Prostate gland (tissue), 2 donors: ENCODE measurements at regions not wholly inside any gene's neighbourhood (a gene's known extent, or its start where the extent isn't known, plus 50 kb on each side); places are given as distances from the start of the nearest gene placed in this dataset.

Experiments
- POLR2A ChIP-seq: fragments of 450-650 bp; IDR thresholded peaks from one replicate; pipeline ENCODE4 v1.6.1; 2016; ENCODE audit warnings: antibody characterized with exemption, mild to moderate bottlenecking
- POLR2AphosphoS5 ChIP-seq: sonication (generic); formaldehyde crosslinking; IDR thresholded peaks from one replicate; pipeline ENCODE4 v1.6.1; 2017; ENCODE audit warnings: antibody characterized with exemption
- TF ChIP-seq, protein P1 (sequence below), 4 experiments: fragments of 200-600 bp in 2 of 4; fragments of 450-650 bp in 2 of 4; sonication (generic) in 2 of 4; IDR thresholded peaks; 1 replicate in 3 of 4; 2 replicates in 1 of 4; pipeline ENCODE4 v1.5.1; 2016 to 2019; ENCODE audit warnings: antibody characterized with exemption in 4 of 4, mild to moderate bottlenecking in 2 of 4, moderate library complexity in 2 of 4

DNA sequence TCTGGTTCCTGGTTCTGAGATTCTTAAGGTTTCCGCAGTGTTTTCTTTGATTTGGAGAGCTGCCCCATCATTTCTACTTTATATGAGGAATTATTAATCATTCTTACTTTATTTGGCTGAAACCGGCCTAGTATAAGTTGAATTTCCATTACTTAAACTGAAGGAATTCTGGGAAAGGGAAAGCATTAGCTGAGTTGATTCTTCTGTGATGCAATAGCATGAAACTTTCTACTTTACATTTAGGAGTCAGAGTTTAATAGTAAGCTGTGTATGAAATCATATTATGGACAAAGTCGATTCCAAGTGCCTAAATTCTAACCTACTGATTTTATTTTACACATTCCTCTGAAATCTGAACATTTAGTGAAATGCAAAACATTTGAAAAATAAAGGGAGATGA is 1269.7 kb upstream of the ZEB2 start:
- no peak for TF ChIP-seq POLR2A
- TF ChIP-seq, protein P1, sequence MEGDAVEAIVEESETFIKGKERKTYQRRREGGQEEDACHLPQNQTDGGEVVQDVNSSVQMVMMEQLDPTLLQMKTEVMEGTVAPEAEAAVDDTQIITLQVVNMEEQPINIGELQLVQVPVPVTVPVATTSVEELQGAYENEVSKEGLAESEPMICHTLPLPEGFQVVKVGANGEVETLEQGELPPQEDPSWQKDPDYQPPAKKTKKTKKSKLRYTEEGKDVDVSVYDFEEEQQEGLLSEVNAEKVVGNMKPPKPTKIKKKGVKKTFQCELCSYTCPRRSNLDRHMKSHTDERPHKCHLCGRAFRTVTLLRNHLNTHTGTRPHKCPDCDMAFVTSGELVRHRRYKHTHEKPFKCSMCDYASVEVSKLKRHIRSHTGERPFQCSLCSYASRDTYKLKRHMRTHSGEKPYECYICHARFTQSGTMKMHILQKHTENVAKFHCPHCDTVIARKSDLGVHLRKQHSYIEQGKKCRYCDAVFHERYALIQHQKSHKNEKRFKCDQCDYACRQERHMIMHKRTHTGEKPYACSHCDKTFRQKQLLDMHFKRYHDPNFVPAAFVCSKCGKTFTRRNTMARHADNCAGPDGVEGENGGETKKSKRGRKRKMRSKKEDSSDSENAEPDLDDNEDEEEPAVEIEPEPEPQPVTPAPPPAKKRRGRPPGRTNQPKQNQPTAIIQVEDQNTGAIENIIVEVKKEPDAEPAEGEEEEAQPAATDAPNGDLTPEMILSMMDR (IDR thresholded peaks at IDR 0.05): no peak
- TF ChIP-seq POLR2AphosphoS5: no peak
